WTC11 (cell line): ENCODE measurements at regions not wholly inside any gene's neighbourhood (a gene's known extent, or its start where the extent isn't known, plus 50 kb on each side); places are given as distances from the start of the nearest gene placed in this dataset.

ENCODE experiments used
- E2F4 ChIP-seq: sonication (generic); formaldehyde crosslinking; IDR thresholded peaks from 2 replicates; pipeline ENCODE4 v1.8.1; 2022; ENCODE audit warnings: low read depth, mild to moderate bottlenecking, moderate library complexity, missing genetic modification reagents, borderline replicate concordance
- RORB ChIP-seq: fragments of 250-450 bp; sonication (Bioruptor Pico); IDR thresholded peaks from 2 replicates; pipeline ENCODE4 v1.9.0; 2021; ENCODE audit warnings: mild to moderate bottlenecking
- SP1 ChIP-seq: sonication (generic); formaldehyde crosslinking; conservative IDR thresholded peaks from 2 replicates; pipeline ENCODE4 v1.8.1; 2022; ENCODE audit warnings: missing genetic modification reagents
- ZNF138 ChIP-seq: sonication (generic); formaldehyde crosslinking; conservative IDR thresholded peaks from 2 replicates; pipeline ENCODE4 v1.8.1; 2022; ENCODE audit warnings: mild to moderate bottlenecking, moderate library complexity, missing genetic modification reagents
- TF ChIP-seq, protein P1 (sequence below): fragments of 200-600 bp; IDR thresholded peaks from 2 replicates; pipeline ENCODE4 v1.8.0; 2022; ENCODE audit warnings: antibody characterized with exemption

- TF ChIP-seq SP1 (CRISPR knock-in tag) (no peak), E2F4 (CRISPR knock-in tag) (no peak), RORB (CRISPR knock-in tag) (no peak), ZNF138 (no peak)
- TF ChIP-seq, protein P1, sequence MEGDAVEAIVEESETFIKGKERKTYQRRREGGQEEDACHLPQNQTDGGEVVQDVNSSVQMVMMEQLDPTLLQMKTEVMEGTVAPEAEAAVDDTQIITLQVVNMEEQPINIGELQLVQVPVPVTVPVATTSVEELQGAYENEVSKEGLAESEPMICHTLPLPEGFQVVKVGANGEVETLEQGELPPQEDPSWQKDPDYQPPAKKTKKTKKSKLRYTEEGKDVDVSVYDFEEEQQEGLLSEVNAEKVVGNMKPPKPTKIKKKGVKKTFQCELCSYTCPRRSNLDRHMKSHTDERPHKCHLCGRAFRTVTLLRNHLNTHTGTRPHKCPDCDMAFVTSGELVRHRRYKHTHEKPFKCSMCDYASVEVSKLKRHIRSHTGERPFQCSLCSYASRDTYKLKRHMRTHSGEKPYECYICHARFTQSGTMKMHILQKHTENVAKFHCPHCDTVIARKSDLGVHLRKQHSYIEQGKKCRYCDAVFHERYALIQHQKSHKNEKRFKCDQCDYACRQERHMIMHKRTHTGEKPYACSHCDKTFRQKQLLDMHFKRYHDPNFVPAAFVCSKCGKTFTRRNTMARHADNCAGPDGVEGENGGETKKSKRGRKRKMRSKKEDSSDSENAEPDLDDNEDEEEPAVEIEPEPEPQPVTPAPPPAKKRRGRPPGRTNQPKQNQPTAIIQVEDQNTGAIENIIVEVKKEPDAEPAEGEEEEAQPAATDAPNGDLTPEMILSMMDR: no peak
These were observed 503.2 kb upstream of the CAMK1G start for GRCh38 chr1:209080170-209080781.
